GM10248 (cell line): ENCODE measurements at regions not wholly inside any gene's neighbourhood (a gene's known extent, or its start where the extent isn't known, plus 50 kb on each side); places are given as distances from the start of the nearest gene placed in this dataset.
"Not testable (repeated sequence)": the region's sequence is repeated elsewhere in the genome, so short reads cannot be mapped to it uniquely, and the experiment has no call there.

ENCODE experiments used
- CTCF ChIA-PET: fragments of 300-600 bp; sonication (Branson Sonifier 250); formaldehyde crosslinking; extraction: SDS; loops from one replicate; lab custom pipeline; 2021; ENCODE audit warnings: antibody characterized with exemption; lab: Yijun Ruan, JAX
- POLR2A ChIA-PET: fragments of 350-650 bp; sonication (Branson Sonifier 250); formaldehyde crosslinking; extraction: SDS; loops from one replicate; lab custom pipeline; 2020; ENCODE audit warnings: antibody characterized with exemption; lab: Yijun Ruan, JAX
- DNase-seq: peaks from one replicate; pipeline ENCODE4 v3.0.0; 2012; ENCODE audit errors: extremely low spot score
- TF ChIP-seq, protein P1 (sequence below): IDR thresholded peaks from 2 replicates; pipeline ENCODE4 v1.5.1; 2012; ENCODE audit warnings: mild to moderate bottlenecking, low read depth; ENCODE audit errors: extremely low read depth, missing control alignments, control extremely low read depth

GRCh38 chr4:186789651-186790050 is 66.0 kb upstream of the FAT1 start:
- TF ChIP-seq, protein P1, sequence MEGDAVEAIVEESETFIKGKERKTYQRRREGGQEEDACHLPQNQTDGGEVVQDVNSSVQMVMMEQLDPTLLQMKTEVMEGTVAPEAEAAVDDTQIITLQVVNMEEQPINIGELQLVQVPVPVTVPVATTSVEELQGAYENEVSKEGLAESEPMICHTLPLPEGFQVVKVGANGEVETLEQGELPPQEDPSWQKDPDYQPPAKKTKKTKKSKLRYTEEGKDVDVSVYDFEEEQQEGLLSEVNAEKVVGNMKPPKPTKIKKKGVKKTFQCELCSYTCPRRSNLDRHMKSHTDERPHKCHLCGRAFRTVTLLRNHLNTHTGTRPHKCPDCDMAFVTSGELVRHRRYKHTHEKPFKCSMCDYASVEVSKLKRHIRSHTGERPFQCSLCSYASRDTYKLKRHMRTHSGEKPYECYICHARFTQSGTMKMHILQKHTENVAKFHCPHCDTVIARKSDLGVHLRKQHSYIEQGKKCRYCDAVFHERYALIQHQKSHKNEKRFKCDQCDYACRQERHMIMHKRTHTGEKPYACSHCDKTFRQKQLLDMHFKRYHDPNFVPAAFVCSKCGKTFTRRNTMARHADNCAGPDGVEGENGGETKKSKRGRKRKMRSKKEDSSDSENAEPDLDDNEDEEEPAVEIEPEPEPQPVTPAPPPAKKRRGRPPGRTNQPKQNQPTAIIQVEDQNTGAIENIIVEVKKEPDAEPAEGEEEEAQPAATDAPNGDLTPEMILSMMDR = no peak
- CTCF ChIA-PET = no interaction called here
- POLR2A ChIA-PET = no interaction called here

DNA sequence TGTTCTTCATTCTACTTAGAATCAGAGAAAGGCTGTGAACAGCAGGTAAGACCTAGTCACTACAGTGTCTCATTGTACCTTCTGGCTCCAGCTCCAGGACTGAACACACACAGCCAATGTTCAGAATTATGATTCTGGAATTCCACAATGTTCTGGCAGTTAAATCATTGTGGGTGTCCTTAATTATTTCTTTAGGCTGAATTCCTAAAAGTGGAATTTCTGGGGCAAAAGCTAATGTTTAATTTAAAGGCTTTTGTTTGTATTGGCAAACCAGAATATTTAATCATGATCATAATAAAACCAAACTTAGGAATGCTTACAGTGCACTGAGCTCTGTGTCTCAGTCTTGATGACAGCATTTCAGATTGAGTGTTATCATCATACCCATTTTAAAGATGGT is 67.0 kb upstream of the FAT1 start:
- TF ChIP-seq, protein P1 = no peak
- DNase-seq = no peak
- ChIA-PET CTCF (no interaction called here), POLR2A (no interaction called here)

More at GRCh38 chr4:186789651-186790050, 66.0 kb upstream of the FAT1 start:
- DNase-seq = no peak

- ChIA-PET POLR2A (no interaction called here), CTCF (interaction anchor here (1.6 kb wide), 1 partner anchor 9 kb away, joined by 5 read pairs; no protein-coding TSS in a partner anchor)
- no peak for DNase-seq
- TF ChIP-seq, protein P1 = no peak
Measured at GRCh38 chr4:186792728-186793366, 69.2 kb upstream of the FAT1 start.

- DNase-seq = no peak
- TF ChIP-seq, protein P1 = no peak
- ChIA-PET CTCF (no interaction called here), POLR2A (no interaction called here)
Measured at GRCh38 chr4:186798951-186799659, 75.4 kb upstream of the FAT1 start.

GRCh38 chr4:186805020-186805820 is 81.6 kb upstream of the FAT1 start:
- CTCF ChIA-PET = no interaction called here
- POLR2A ChIA-PET = no interaction called here
- no peak for DNase-seq
- TF ChIP-seq, protein P1 = no peak

DNA sequence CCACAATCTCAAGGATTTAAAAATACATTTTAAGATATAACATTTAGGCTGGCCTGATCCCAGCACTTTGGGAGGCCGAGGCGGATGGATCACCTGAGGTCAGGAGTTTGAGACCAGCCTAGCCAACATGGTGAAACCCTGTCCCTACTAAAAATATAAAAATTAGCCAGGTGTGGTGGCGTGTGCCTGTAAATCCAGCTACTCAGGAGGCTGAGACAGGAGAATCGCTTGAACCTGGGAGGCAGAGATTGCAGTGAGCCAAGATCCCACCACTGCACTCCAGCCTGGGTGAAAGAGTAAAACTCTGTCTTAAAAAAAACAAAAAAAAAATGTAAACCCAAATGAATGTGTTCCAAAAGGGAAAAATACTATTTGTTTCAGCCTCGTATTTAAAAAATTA is 82.3 kb upstream of the FAT1 start:
- POLR2A ChIA-PET, DNase-seq, CTCF ChIA-PET: not testable (repeated sequence)
